T-helper 2 cell treated with Interferon-gamma antibody and Interleukin-4, amounts not matched to agents 5 μg/mL and 100 μg/mL, for 36 hours (primary cell): ENCODE measurements at regions not wholly inside any gene's neighbourhood (a gene's known extent, or its start where the extent isn't known, plus 50 kb on each side); places are given as distances from the start of the nearest gene placed in this dataset.
A peak's percentile ranks its signal among the peaks of the same experiment; 100 is the strongest.

Source experiments
- DNase-seq: peaks from one replicate; pipeline ENCODE4 v3.0.0; 2021; ENCODE audit warnings: low spot score
- H3K27ac Mint-ChIP-seq: one replicate; pipeline ENCODE4 v1.8.0; 2021; ENCODE audit warnings: mild to moderate bottlenecking, mixed read lengths
- H3K27me3 Mint-ChIP-seq: one replicate; pipeline ENCODE4 v1.8.0; 2021; ENCODE audit warnings: low read depth, mixed read lengths
- H3K36me3 Mint-ChIP-seq: one replicate; pipeline ENCODE4 v1.8.0; 2021; ENCODE audit warnings: low read depth, mixed read lengths
- H3K4me1 Mint-ChIP-seq: one replicate; pipeline ENCODE4 v1.8.0; 2021; ENCODE audit warnings: low read depth, mixed read lengths
- H3K4me3 Mint-ChIP-seq: one replicate; pipeline ENCODE4 v1.8.0; 2022; ENCODE audit warnings: mild to moderate bottlenecking, moderate library complexity, mixed read lengths
- H3K9me3 Mint-ChIP-seq: one replicate; pipeline ENCODE4 v1.8.0; 2021; ENCODE audit warnings: mixed read lengths

GRCh38 chr4:115278830-115279229 is 165.4 kb upstream of the NDST4 start:
- Mint-ChIP-seq H3K9me3 (peaks cover 2% of the 10 kb centered on the region), H3K36me3 (peaks cover 2% of the 10 kb centered on the region), H3K4me1 (peaks cover 13% of the 10 kb centered on the region), H3K27ac (no peak overlapping the region), H3K4me3 (no peak overlapping the region), H3K27me3 (no peaks in the 10 kb centered on the region)
- DNase-seq: no peak

- no peaks in the 10 kb centered on the region for H3K27me3 Mint-ChIP-seq
- H3K4me3 Mint-ChIP-seq: no peak overlapping the region
- H3K27ac Mint-ChIP-seq: no peak overlapping the region
- H3K36me3 Mint-ChIP-seq: peaks cover 2% of the 10 kb centered on the region
- peaks cover 8% of the 10 kb centered on the region for H3K9me3 Mint-ChIP-seq
- H3K4me1 Mint-ChIP-seq: peaks cover 26% of the 10 kb centered on the region
- no peak for DNase-seq
These were observed 162.2 kb upstream of the NDST4 start for GRCh38 chr4:115275615-115276014.

- H3K4me1 Mint-ChIP-seq: peaks cover 26% of the 10 kb centered on the region
- no peak for DNase-seq
- H3K27ac Mint-ChIP-seq: peak overlapping the region; percentile 31
- H3K9me3 Mint-ChIP-seq: peaks cover 8% of the 10 kb centered on the region
- no peaks in the 10 kb centered on the region for H3K27me3 Mint-ChIP-seq
- no peak overlapping the region for H3K4me3 Mint-ChIP-seq
- peaks cover 2% of the 10 kb centered on the region for H3K36me3 Mint-ChIP-seq
These were observed 161.1 kb upstream of the NDST4 start for GRCh38 chr4:115274545-115274944.

- Mint-ChIP-seq H3K4me3 (no peak overlapping the region), H3K9me3 (peaks cover 8% of the 10 kb centered on the region), H3K27me3 (no peaks in the 10 kb centered on the region), H3K4me1 (peaks cover 26% of the 10 kb centered on the region), H3K27ac (no peak overlapping the region), H3K36me3 (peaks cover 2% of the 10 kb centered on the region)
- DNase-seq: no peak
These were observed 159.2 kb upstream of the NDST4 start for GRCh38 chr4:115272594-115272993.

- no peak for DNase-seq
- Mint-ChIP-seq H3K36me3 (peaks cover 2% of the 10 kb centered on the region), H3K4me3 (no peak overlapping the region)
These were observed 158.8 kb upstream of the NDST4 start for GRCh38 chr4:115272185-115272584.

GRCh38 chr4:115260195-115260594 is 146.8 kb upstream of the NDST4 start:
- Mint-ChIP-seq H3K4me3 (no peak overlapping the region), H3K9me3 (no peaks in the 10 kb centered on the region), H3K36me3 (no peaks in the 10 kb centered on the region), H3K4me1 (no peaks in the 10 kb centered on the region), H3K27me3 (peaks cover 3% of the 10 kb centered on the region), H3K27ac (no peak overlapping the region)
- no peak for DNase-seq

More at GRCh38 chr4:115272185-115272584, 158.8 kb upstream of the NDST4 start:
- Mint-ChIP-seq H3K9me3 (peaks cover 8% of the 10 kb centered on the region), H3K27me3 (no peaks in the 10 kb centered on the region), H3K27ac (no peak overlapping the region), H3K4me1 (peaks cover 26% of the 10 kb centered on the region)

- Mint-ChIP-seq H3K36me3 (no peaks in the 10 kb centered on the region), H3K4me1 (no peaks in the 10 kb centered on the region), H3K4me3 (no peak overlapping the region), H3K9me3 (no peaks in the 10 kb centered on the region), H3K27ac (no peak overlapping the region), H3K27me3 (peaks cover 3% of the 10 kb centered on the region)
- no peak for DNase-seq
These were observed 146.2 kb upstream of the NDST4 start for GRCh38 chr4:115259642-115260041.

GRCh38 chr4:115249808-115250207 is 136.4 kb upstream of the NDST4 start:
- H3K36me3 Mint-ChIP-seq: no peaks in the 10 kb centered on the region
- no peaks in the 10 kb centered on the region for H3K4me1 Mint-ChIP-seq
- H3K27me3 Mint-ChIP-seq: no peaks in the 10 kb centered on the region
- H3K4me3 Mint-ChIP-seq: no peak overlapping the region
- H3K27ac Mint-ChIP-seq: no peak overlapping the region
- DNase-seq: no peak
- H3K9me3 Mint-ChIP-seq: peaks cover 3% of the 10 kb centered on the region

- Mint-ChIP-seq H3K9me3 (no peaks in the 10 kb centered on the region), H3K27me3 (no peaks in the 10 kb centered on the region), H3K4me3 (no peak overlapping the region), H3K27ac (no peak overlapping the region), H3K36me3 (no peaks in the 10 kb centered on the region), H3K4me1 (no peaks in the 10 kb centered on the region)
- DNase-seq: no peak
These were observed 121.1 kb upstream of the NDST4 start for GRCh38 chr4:115234405-115235093.

- Mint-ChIP-seq H3K4me1 (no peaks in the 10 kb centered on the region), H3K4me3 (no peak overlapping the region), H3K9me3 (no peaks in the 10 kb centered on the region), H3K27me3 (no peaks in the 10 kb centered on the region), H3K27ac (no peak overlapping the region), H3K36me3 (no peaks in the 10 kb centered on the region)
- DNase-seq: no peak
These were observed 120.2 kb upstream of the NDST4 start for GRCh38 chr4:115233600-115233999.

- no peak overlapping the region for H3K27ac Mint-ChIP-seq
- DNase-seq: no peak
- H3K27me3 Mint-ChIP-seq: no peaks in the 10 kb centered on the region
- H3K4me1 Mint-ChIP-seq: no peaks in the 10 kb centered on the region
- no peaks in the 10 kb centered on the region for H3K36me3 Mint-ChIP-seq
- H3K9me3 Mint-ChIP-seq: no peaks in the 10 kb centered on the region
- H3K4me3 Mint-ChIP-seq: no peak overlapping the region
These were observed 116.5 kb upstream of the NDST4 start for GRCh38 chr4:115229873-115230272.

GRCh38 chr4:115228851-115229250 is 115.4 kb upstream of the NDST4 start:
- Mint-ChIP-seq H3K36me3 (no peaks in the 10 kb centered on the region), H3K27me3 (no peaks in the 10 kb centered on the region)

GRCh38 chr4:115222061-115222460 is 108.6 kb upstream of the NDST4 start:
- no peak for DNase-seq
- Mint-ChIP-seq H3K4me1 (no peaks in the 10 kb centered on the region), H3K4me3 (no peak overlapping the region), H3K9me3 (no peaks in the 10 kb centered on the region), H3K27ac (no peak overlapping the region), H3K36me3 (no peaks in the 10 kb centered on the region), H3K27me3 (no peaks in the 10 kb centered on the region)

More at GRCh38 chr4:115228851-115229250, 115.4 kb upstream of the NDST4 start:
- no peak overlapping the region for H3K4me3 Mint-ChIP-seq
- no peaks in the 10 kb centered on the region for H3K9me3 Mint-ChIP-seq
- no peak overlapping the region for H3K27ac Mint-ChIP-seq
- no peak for DNase-seq
- H3K4me1 Mint-ChIP-seq: no peaks in the 10 kb centered on the region

- no peak for DNase-seq
- H3K9me3 Mint-ChIP-seq: no peaks in the 10 kb centered on the region
- no peaks in the 10 kb centered on the region for H3K27me3 Mint-ChIP-seq
- H3K36me3 Mint-ChIP-seq: no peaks in the 10 kb centered on the region
- no peak overlapping the region for H3K4me3 Mint-ChIP-seq
- no peaks in the 10 kb centered on the region for H3K4me1 Mint-ChIP-seq
- no peak overlapping the region for H3K27ac Mint-ChIP-seq
These were observed 106.4 kb upstream of the NDST4 start for GRCh38 chr4:115219862-115220261.

GRCh38 chr4:115219315-115219860 is 106.0 kb upstream of the NDST4 start:
- Mint-ChIP-seq H3K27ac (no peak overlapping the region), H3K27me3 (no peaks in the 10 kb centered on the region)

More at GRCh38 chr4:115219315-115219860, 106.0 kb upstream of the NDST4 start:
- H3K9me3 Mint-ChIP-seq: no peaks in the 10 kb centered on the region
- no peak for DNase-seq
- no peaks in the 10 kb centered on the region for H3K4me1 Mint-ChIP-seq
- H3K4me3 Mint-ChIP-seq: no peak overlapping the region
- H3K36me3 Mint-ChIP-seq: no peaks in the 10 kb centered on the region
